Activated CD4-positive, alpha-beta T cell treated with anti-CD3 and anti-CD28 coated beads, Interleukin-2, Interleukin-6, amounts not matched to agents 100 ng/mL and 50 ng/mL, durations not matched to agents 16 hours and 8 hours (primary cell): ENCODE measurements at regions not wholly inside any gene's neighbourhood (a gene's known extent, or its start where the extent isn't known, plus 50 kb on each side); places are given as distances from the start of the nearest gene placed in this dataset.

ENCODE experiments used
- DNase-seq: peaks from one replicate; pipeline ENCODE4 v3.0.0-alpha.2; 2020

- no peak for DNase-seq
Observed at GRCh38 chr12:115558281-115558680, 719.2 kb downstream of the MED13L start.

- DNase-seq, result no peak
Observed at GRCh38 chr12:115553622-115554021, 723.9 kb downstream of the MED13L start.

- no peak for DNase-seq
Observed at GRCh38 chr12:115543269-115543668, 734.2 kb downstream of the MED13L start.

GRCh38 chr12:115542656-115543055 is 734.8 kb downstream of the MED13L start:
- no peak for DNase-seq

DNA sequence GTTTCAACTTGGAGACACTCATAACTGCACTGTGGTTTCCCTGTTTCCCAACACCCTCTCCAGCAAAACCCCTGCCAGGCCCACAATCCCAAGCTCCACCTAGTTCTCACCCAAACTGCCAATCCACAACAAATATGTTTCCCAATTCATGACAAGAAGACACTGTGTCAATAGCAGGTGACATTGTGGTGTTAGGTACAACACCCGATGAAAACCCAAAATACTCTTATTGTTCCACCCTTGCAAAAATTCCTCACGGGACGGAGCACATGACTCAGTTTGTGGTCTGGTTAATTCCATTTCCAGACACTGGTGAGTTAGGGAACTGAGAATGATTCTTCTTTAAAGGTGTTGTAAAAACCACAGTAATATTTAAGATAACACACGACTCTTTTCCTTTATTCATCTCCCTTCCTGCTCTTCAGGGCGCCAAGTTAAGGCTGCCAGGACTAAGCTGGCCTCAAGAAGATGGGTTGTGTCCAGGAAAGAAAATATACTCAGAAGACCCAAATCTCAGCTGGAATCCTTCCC is 735.5 kb downstream of the MED13L start:
- DNase-seq, result no peak

- DNase-seq, result no peak
Observed at GRCh38 chr12:115528466-115528865, 749.0 kb downstream of the MED13L start.

DNA sequence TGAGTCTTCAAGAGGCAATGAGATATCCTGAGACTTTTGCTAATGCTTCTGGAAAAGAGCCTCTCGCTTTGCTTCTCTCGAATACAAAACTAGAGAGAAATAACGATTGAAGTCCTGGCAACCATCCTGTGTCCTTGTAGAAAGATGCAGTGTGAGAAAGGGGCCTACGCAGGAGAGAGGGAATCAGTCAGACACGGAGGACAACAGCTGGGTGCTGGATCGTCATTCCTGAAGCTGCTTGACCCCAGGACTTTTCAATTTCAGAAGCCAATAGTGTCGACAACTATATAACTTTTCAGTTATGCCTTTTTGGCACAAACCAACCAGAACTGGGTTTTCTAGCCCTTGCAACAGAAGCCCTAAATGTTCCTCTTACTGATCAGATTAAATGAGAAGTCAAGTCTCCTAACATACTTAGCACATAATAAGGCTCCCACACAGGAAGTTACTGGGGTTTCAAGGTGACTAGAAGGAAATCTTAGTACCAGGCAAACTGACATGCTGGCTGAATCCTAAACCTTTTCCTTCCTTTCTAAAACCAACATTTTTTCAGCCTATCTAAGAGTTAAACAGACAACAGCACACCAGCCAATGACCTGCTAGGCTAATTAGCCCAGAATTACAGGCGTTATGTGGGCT is 755.6 kb downstream of the MED13L start:
- peak; percentile 8 for DNase-seq

GRCh38 chr12:115519887-115520286 is 757.6 kb downstream of the MED13L start:
- no peak for DNase-seq

DNA sequence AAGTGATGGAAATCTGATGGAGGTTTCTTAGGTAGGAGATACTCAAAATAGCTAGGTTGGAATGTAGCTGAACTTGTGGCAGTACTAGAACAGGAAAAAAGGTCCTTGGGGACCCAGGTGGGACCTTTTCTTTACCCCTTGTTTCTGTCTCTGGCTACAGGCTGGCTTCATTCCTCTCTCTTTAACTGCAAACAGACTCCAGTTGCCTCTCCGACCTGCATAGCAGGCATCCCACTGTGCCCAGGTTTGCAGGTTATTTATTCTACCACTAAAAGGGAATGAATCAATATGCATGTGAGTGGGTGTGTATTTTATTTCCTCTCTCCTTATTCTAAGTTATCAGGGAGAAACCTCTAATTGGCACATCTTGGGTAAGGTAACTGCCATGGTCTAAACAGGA is 758.1 kb downstream of the MED13L start:
- no peak for DNase-seq

DNA sequence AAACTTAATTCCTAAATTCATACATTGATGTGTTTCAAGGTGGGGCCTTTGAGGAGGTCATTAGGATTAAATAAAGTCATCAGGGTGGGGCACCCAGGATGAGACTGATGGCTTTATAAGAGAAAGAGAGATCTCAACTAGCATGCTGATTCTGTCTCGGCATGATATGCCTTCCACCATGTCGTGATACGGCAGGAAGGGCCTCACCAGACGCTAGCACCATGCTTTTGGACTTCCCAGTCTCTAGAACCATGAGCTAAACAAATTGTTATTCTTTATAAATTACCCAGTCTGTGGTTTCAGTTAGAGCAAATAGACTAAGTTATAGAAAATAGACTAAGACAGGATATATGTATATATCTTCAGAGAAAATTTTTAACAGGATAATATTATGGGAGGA is 759.6 kb downstream of the MED13L start:
- DNase-seq, result no peak

DNA sequence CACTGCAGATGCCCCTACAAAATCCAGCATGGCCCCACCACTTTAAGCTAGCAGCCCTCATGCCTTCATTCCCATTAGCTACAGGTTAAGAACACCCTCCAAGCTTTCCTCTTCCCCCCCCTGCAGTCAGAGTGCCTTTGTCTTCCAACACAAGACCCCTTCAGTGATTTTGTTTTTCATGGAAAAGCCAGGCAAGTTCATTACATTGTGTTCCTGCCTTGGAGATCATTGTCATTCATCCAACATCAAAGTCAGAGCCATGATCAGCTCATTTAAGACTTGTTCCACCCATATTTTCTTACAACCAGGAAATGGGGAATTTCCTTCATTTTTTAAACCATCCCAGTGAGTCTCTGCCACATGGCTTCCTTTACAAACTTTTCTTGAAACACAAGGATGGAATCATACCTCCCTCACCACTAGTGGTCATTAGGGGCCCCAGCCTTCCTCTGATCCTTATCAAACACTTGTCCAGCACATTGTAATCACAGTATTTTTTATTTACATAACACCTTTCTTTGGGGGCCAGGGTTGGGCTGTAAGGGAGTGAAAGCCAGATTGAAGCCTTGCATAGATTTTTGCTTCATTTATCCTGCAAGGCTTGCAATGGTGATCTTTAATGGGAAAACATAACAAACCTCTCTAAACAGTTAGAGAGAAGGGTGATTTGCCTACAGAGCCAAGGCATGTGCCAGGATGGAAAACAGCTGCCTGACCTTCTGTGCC is 765.3 kb downstream of the MED13L start:
- no peak for DNase-seq

GRCh38 chr12:115511305-115511704 is 766.2 kb downstream of the MED13L start:
- no peak for DNase-seq

GRCh38 chr12:115508990-115509389 is 768.5 kb downstream of the MED13L start:
- DNase-seq, result no peak

- no peak for DNase-seq
Observed at GRCh38 chr12:115507951-115508722, 769.4 kb downstream of the MED13L start.

GRCh38 chr12:115507560-115507889 is 770.0 kb downstream of the MED13L start:
- no peak for DNase-seq

GRCh38 chr12:115506822-115507559 is 770.5 kb downstream of the MED13L start:
- DNase-seq, result no peak

DNA sequence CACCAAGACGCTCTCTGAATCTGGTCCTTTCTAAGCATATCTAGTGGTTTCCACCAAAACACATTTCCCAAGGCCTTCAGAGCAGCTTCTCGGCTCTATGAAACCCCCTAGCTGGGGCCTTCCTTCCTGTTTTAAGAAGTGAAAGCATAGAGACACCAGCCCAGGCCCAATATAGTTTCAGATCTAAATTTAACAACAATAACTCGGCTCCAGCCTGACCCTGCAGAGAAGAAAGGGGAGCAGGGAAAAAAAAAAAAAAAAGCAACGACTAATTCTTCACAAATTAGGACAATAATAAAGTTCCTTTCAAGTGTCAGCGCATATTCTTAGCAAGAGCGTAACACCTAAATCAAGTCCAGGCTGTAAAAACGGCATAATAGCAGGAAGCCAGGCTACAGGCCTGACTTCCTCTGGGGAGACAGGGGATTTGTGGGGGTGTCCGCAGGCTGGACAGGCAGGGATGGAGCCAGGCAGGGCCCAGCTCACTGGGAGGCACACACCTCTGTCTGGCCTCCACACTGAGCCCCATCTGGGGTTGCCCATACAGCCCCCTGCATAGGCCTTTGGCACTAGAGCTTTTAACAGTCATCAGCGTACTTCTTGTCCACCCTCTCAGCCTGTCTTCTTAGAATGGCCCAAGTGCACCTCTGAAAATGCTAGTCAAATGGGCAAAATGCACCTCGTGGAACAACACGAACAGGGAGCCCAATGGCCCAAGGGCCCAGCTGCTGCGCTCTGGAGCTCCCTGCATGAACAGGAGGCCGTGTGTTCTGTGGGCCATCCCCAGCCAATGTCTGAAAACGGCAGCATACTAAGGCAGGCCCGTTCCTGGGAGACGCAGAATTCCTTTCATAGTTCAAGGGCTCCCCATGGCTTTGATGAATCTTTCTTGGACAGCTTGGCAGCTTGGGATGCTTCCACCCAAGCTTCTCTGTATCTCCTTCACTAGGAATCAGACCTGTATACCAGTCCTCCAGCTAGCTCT is 772.9 kb downstream of the MED13L start:
- DNase-seq, result no peak

DNA sequence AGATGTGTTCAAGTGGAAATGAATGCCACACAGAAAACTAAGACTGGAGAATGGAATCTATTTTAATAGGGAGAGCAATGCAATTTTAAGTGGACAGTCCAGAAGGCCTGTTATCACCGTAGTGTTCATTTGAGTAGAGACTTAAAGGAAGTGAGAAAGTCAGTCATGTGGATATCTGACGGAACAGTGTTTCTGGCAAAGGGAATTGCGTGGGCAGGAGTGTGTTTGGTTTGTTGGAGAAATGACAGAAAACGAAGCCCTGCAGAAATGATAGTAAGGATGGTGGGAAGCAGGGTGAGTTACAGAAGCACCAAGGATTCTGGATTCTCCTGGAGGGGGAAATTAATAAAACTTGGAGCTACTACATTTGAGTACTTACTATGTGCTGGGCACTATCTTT is 776.6 kb downstream of the MED13L start:
- DNase-seq, result no peak

DNA sequence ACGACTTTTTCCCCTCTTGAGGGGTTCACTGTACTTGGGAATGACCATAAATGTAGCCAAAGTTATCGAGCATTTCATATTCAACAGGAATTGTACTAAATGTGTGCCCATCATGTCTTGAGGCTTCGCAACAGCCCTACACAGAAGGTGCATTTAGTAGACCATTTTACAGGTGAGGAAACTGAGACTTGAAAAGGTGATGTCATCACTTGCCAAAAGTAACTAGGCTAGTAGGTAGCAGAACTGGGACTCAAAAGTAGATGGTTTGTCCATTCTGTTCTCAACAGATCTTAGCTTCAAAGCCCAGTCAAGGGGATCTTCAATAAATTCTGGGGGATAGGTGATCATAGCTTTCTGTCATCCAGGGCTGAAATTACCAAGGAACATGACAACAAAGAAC is 782.2 kb downstream of the MED13L start:
- DNase-seq, result no peak

- DNase-seq, result no peak
Observed at GRCh38 chr12:115492553-115492952, 784.9 kb downstream of the MED13L start.

GRCh38 chr12:115491511-115492250 is 785.8 kb downstream of the MED13L start:
- no peak for DNase-seq
